PC-3 (cell line): ENCODE measurements at regions not wholly inside any gene's neighbourhood (a gene's known extent, or its start where the extent isn't known, plus 50 kb on each side); places are given as distances from the start of the nearest gene placed in this dataset.

Experiments
- ATAC-seq: fragments of 200-7000 bp; cut with Tn5 transposase; 2 replicates; pipeline ENCODE4 v1.9.1; 2020; ENCODE audit warnings: mild to moderate bottlenecking, moderate library complexity
- BruUV-seq: library from RNA; stranded (reverse); fragments of 400-500 nt; replicated peaks from 2 replicates; lab custom pipeline; 2021; lab: Mats Ljungman, UMichigan
- CTCF ChIA-PET: fragments of 300-600 bp; sonication (Branson Sonifier 250); formaldehyde crosslinking; loops from one replicate; lab custom pipeline; 2022; ENCODE audit warnings: antibody characterized with exemption; lab: Charles Lee
- POLR2A ChIA-PET: fragments of 300-600 bp; sonication (Branson Sonifier 250); formaldehyde crosslinking; loops from one replicate; lab custom pipeline; 2022; ENCODE audit warnings: antibody characterized with exemption; ENCODE audit not compliant: unreplicated experiment; lab: Charles Lee
- DNase-seq: peaks from one replicate; pipeline ENCODE4 v3.0.0-alpha.2; 2015
- H2AFZ ChIP-seq: fragments of 300-600 bp; sonication (generic); 2 replicates; pipeline ENCODE4 v1.6.0; 2016; ENCODE audit warnings: antibody characterized with exemption, low read length
- H3F3A ChIP-seq: fragments of 300-600 bp; sonication (generic); one replicate; pipeline ENCODE4 v1.6.0; 2017; ENCODE audit warnings: antibody characterized with exemption, low read length, control low read depth, mild to moderate bottlenecking; ENCODE audit not compliant: unreplicated experiment
- H3K27ac ChIP-seq: fragments of 300-600 bp; sonication (generic); 2 replicates; pipeline ENCODE4 v1.5.1; 2016; ENCODE audit warnings: mild to moderate bottlenecking, low read length
- H3K27me3 ChIP-seq: fragments of 300-600 bp; sonication (generic); 2 replicates; pipeline ENCODE4 v1.6.1; 2016; ENCODE audit warnings: low read length, mixed read lengths
- H3K36me3 ChIP-seq: fragments of 300-600 bp; sonication (generic); 2 replicates; pipeline ENCODE4 v1.6.1; 2016; ENCODE audit warnings: low read depth, mixed run types, low read length, mixed read lengths
- H3K4me1 ChIP-seq: fragments of 300-600 bp; sonication (generic); 2 replicates; pipeline ENCODE4 v1.5.1; 2016; ENCODE audit warnings: low read length; ENCODE audit not compliant: insufficient read depth
- H3K4me2 ChIP-seq: fragments of 300-600 bp; sonication (generic); 2 replicates; pipeline ENCODE4 v1.6.0; 2016; ENCODE audit warnings: low read length
- H3K4me3 ChIP-seq: fragments of 300-600 bp; sonication (generic); 2 replicates; pipeline ENCODE4 v1.5.1; 2016; ENCODE audit warnings: mild to moderate bottlenecking, low read length, mixed read lengths
- H3K79me2 ChIP-seq: fragments of 300-600 bp; sonication (generic); 2 replicates; pipeline ENCODE4 v1.6.1; 2017; ENCODE audit warnings: low read length, mixed read lengths
- H3K9ac ChIP-seq: fragments of 300-600 bp; sonication (generic); 2 replicates; pipeline ENCODE4 v1.6.0; 2016; ENCODE audit warnings: mild to moderate bottlenecking, low read length
- H3K9me2 ChIP-seq: fragments of 300-600 bp; sonication (generic); replicated peaks from 2 replicates; pipeline ENCODE4 v1.6.1; 2016; ENCODE audit warnings: mixed run types, low read length, mixed read lengths
- H3K9me3 ChIP-seq: fragments of 300-600 bp; sonication (generic); 2 replicates; pipeline ENCODE4 v1.6.1; 2016; ENCODE audit warnings: low read length, mixed read lengths
- H4K20me1 ChIP-seq: fragments of 300-600 bp; sonication (generic); 2 replicates; pipeline ENCODE4 v1.6.1; 2016; ENCODE audit warnings: low read length, mixed read lengths
- EZH2 ChIP-seq: fragments of 300-600 bp; sonication (generic); IDR thresholded peaks from one replicate; pipeline ENCODE4 v1.6.1; 2017; ENCODE audit warnings: antibody characterized with exemption, mild to moderate bottlenecking, low read length; ENCODE audit not compliant: unreplicated experiment
- EZH2phosphoT487 ChIP-seq: fragments of 300-600 bp; sonication (generic); IDR thresholded peaks from 2 replicates; pipeline ENCODE4 v1.6.1; 2018; ENCODE audit warnings: mild to moderate bottlenecking, antibody characterized with exemption, low read length, borderline replicate concordance
- intact Hi-C: fragments of 100-400 bp; cut with micrococcal nuclease; formaldehyde crosslinking; loops from 2 replicates; pipeline ENCODE4 v1.9.0; 2023
- TF ChIP-seq, protein P1 (sequence below): fragments of 300-600 bp; sonication (generic); conservative IDR thresholded peaks from 2 replicates; pipeline ENCODE4 v1.5.1; 2017; ENCODE audit warnings: antibody characterized with exemption, low read depth, mild to moderate bottlenecking, low read length

DNA sequence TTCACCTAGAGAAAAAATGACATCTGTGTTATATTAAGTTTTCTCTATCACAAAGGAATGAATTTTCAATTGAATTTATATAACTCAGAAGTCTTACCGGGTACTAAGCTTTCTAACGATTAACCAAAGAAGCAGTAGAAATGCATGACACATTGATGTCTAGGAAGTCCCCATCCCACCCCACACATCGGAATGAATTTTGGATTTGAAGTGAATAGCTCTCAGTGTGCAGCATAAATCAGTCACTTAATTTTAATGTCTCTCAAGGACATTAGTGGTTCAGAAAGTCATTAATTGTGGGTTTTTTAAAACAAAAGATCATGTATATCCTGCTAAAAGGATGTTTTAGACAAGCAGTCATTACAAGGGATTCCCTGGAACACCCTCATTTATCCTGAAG, 141.4 kb upstream of the PIEZO2 start:
- Histone ChIP-seq H3F3A (no peaks in the 10 kb centered on the region), H4K20me1 (no peaks in the 10 kb centered on the region), H3K27me3 (peaks cover 63% of the 10 kb centered on the region), H3K79me2 (no peaks in the 10 kb centered on the region), H2AFZ (no peak overlapping the region), H3K4me2 (no peak overlapping the region), H3K9me2 (no peaks in the 10 kb centered on the region), H3K4me1 (no peaks in the 10 kb centered on the region), H3K36me3 (no peaks in the 10 kb centered on the region), H3K27ac (no peak overlapping the region), H3K9me3 (no peaks in the 10 kb centered on the region), H3K4me3 (no peak overlapping the region), H3K9ac (no peak overlapping the region)
- TF ChIP-seq EZH2, result no peak
- TF ChIP-seq, protein P1, sequence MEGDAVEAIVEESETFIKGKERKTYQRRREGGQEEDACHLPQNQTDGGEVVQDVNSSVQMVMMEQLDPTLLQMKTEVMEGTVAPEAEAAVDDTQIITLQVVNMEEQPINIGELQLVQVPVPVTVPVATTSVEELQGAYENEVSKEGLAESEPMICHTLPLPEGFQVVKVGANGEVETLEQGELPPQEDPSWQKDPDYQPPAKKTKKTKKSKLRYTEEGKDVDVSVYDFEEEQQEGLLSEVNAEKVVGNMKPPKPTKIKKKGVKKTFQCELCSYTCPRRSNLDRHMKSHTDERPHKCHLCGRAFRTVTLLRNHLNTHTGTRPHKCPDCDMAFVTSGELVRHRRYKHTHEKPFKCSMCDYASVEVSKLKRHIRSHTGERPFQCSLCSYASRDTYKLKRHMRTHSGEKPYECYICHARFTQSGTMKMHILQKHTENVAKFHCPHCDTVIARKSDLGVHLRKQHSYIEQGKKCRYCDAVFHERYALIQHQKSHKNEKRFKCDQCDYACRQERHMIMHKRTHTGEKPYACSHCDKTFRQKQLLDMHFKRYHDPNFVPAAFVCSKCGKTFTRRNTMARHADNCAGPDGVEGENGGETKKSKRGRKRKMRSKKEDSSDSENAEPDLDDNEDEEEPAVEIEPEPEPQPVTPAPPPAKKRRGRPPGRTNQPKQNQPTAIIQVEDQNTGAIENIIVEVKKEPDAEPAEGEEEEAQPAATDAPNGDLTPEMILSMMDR, result no peak
- TF ChIP-seq EZH2phosphoT487, result no peak
- no TSS peak for BruUV-seq
- ChIA-PET POLR2A (no interaction called here), CTCF (no interaction called here)
- intact Hi-C loops, result no loop called here
- no peak for ATAC-seq
- DNase-seq, result no peak

- Histone ChIP-seq H3F3A (no peaks in the 10 kb centered on the region), H3K9me2 (no peaks in the 10 kb centered on the region), H3K9me3 (no peaks in the 10 kb centered on the region), H2AFZ (no peak overlapping the region), H3K79me2 (no peaks in the 10 kb centered on the region), H3K27ac (no peak overlapping the region), H3K4me1 (no peaks in the 10 kb centered on the region), H3K36me3 (no peaks in the 10 kb centered on the region), H3K4me3 (no peak overlapping the region), H3K9ac (no peak overlapping the region), H3K4me2 (no peak overlapping the region), H4K20me1 (no peaks in the 10 kb centered on the region), H3K27me3 (peaks cover 53% of the 10 kb centered on the region)
- DNase-seq, result no peak
- ATAC-seq, result no peak
- no peak for TF ChIP-seq EZH2phosphoT487
- TF ChIP-seq, protein P1, result no peak
- TF ChIP-seq EZH2, result no peak
- POLR2A ChIA-PET, result no interaction called here
- BruUV-seq, result no TSS peak
- CTCF ChIA-PET, result no interaction called here
- intact Hi-C loops, result no loop called here
These were observed 139.9 kb upstream of the PIEZO2 start for GRCh38 chr18:11289248-11289647.

DNA sequence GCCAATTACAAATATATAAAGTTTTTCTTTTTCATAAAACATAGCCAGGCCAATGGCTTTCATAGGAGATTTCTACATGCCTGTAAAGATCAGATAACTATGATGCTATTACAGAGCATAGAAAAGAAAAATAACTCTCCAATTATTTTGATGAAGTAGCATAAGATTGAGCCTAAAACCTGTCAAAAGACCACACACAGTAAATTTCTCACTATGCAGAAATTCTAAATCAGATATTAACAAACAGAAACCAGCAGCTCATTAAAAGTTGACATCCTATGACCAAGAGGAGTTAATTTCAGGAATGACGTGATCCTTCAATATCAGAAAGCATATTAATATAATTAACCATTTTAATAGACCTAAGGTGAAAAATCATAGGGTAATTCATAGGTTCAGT, 139.0 kb upstream of the PIEZO2 start:
- Histone ChIP-seq H3K9me2 (no peaks in the 10 kb centered on the region), H3K27ac (no peak overlapping the region), H3F3A (no peaks in the 10 kb centered on the region), H4K20me1 (no peaks in the 10 kb centered on the region), H3K36me3 (no peaks in the 10 kb centered on the region), H3K4me1 (no peaks in the 10 kb centered on the region), H3K4me2 (no peak overlapping the region), H3K27me3 (peaks cover 49% of the 10 kb centered on the region), H3K9me3 (no peaks in the 10 kb centered on the region), H2AFZ (no peak overlapping the region), H3K9ac (no peak overlapping the region), H3K79me2 (no peaks in the 10 kb centered on the region), H3K4me3 (no peak overlapping the region)
- ChIA-PET CTCF (no interaction called here), POLR2A (no interaction called here)
- intact Hi-C loops, result no loop called here
- no TSS peak for BruUV-seq
- no peak for DNase-seq
- no peak for ATAC-seq
- TF ChIP-seq, protein P1, result no peak
- TF ChIP-seq EZH2phosphoT487, result no peak
- no peak for TF ChIP-seq EZH2
